WTC11 (cell line): ENCODE measurements at regions not wholly inside any gene's neighbourhood (a gene's known extent, or its start where the extent isn't known, plus 50 kb on each side); places are given as distances from the start of the nearest gene placed in this dataset.
"Not testable (repeated sequence)": the region's sequence is repeated elsewhere in the genome, so short reads cannot be mapped to it uniquely, and the experiment has no call there.

ENCODE experiments used
- ATAC-seq: fragments of 200-7000 bp; cut with Tn5 transposase; 2 replicates; pipeline ENCODE4 v1.10.0; 2021; ENCODE audit warnings: mild to moderate bottlenecking, moderate library complexity
- CTCF ChIA-PET: fragments of 300-600 bp; sonication (Branson Sonifier 250); formaldehyde crosslinking; loops from one replicate; lab custom pipeline; 2021; ENCODE audit warnings: antibody characterized with exemption; lab: Charles Lee
- POLR2A ChIA-PET: fragments of 350-600 bp; sonication (Branson Sonifier 250); formaldehyde crosslinking; loops from one replicate; lab custom pipeline; 2021; ENCODE audit warnings: antibody characterized with exemption; lab: Charles Lee
- DNase-seq: peaks from one replicate; pipeline ENCODE4 v3.0.0; 2021; ENCODE audit warnings: low spot score
- H3K27ac Mint-ChIP-seq: 2 replicates; pipeline ENCODE4 v1.8.0; 2021; ENCODE audit warnings: mixed read lengths
- H3K27me3 Mint-ChIP-seq: 2 replicates; pipeline ENCODE4 v1.8.0; 2021; ENCODE audit warnings: low read depth, mild to moderate bottlenecking, moderate library complexity, mixed read lengths
- H3K36me3 Mint-ChIP-seq: 2 replicates; pipeline ENCODE4 v1.8.0; 2021; ENCODE audit warnings: mixed read lengths
- H3K4me1 Mint-ChIP-seq: 2 replicates; pipeline ENCODE4 v1.8.0; 2022; ENCODE audit warnings: mixed read lengths
- H3K4me3 Mint-ChIP-seq: 2 replicates; pipeline ENCODE4 v1.8.0; 2021; ENCODE audit warnings: mild to moderate bottlenecking, moderate library complexity, mixed read lengths
- H3K9me3 Mint-ChIP-seq: 2 replicates; pipeline ENCODE4 v1.8.0; 2021; ENCODE audit warnings: mixed read lengths
- CREB1 ChIP-seq: sonication (generic); formaldehyde crosslinking; IDR thresholded peaks from 2 replicates; pipeline ENCODE4 v1.8.0; 2023; ENCODE audit warnings: mild to moderate bottlenecking, missing genetic modification reagents
- CTCF ChIP-seq: fragments of 200-600 bp; IDR thresholded peaks from 2 replicates; pipeline ENCODE4 v1.8.0; 2022; ENCODE audit warnings: antibody characterized with exemption
- EMX1 ChIP-seq: fragments of 250-450 bp; sonication (Bioruptor Pico); IDR thresholded peaks from 2 replicates; pipeline ENCODE4 v1.8.0; 2021; ENCODE audit warnings: mild to moderate bottlenecking
- ERG ChIP-seq: fragments of 250-450 bp; sonication (Bioruptor Pico); IDR thresholded peaks from 2 replicates; pipeline ENCODE4 v1.8.0; 2021; ENCODE audit warnings: mild to moderate bottlenecking
- ESRRA ChIP-seq: sonication (generic); formaldehyde crosslinking; IDR thresholded peaks from 2 replicates; pipeline ENCODE4 v1.8.1; 2022; ENCODE audit warnings: mild to moderate bottlenecking, missing genetic modification reagents, borderline replicate concordance
- GABPB1 ChIP-seq: sonication (generic); formaldehyde crosslinking; IDR thresholded peaks from 2 replicates; pipeline ENCODE4 v1.8.1; 2023; ENCODE audit warnings: mild to moderate bottlenecking, missing genetic modification reagents
- HMGXB4 ChIP-seq: sonication (generic); formaldehyde crosslinking; IDR thresholded peaks from 2 replicates; pipeline ENCODE4 v1.8.1; 2023; ENCODE audit warnings: mild to moderate bottlenecking, moderate library complexity, missing genetic modification reagents
- JAZF1 ChIP-seq: fragments of 250-450 bp; sonication (Bioruptor Pico); IDR thresholded peaks from 2 replicates; pipeline ENCODE4 v1.9.0; 2021; ENCODE audit warnings: moderate library complexity, mild to moderate bottlenecking, inconsistent platforms
- NFE2L1 ChIP-seq: sonication (generic); formaldehyde crosslinking; IDR thresholded peaks from 2 replicates; pipeline ENCODE4 v1.8.1; 2023; ENCODE audit warnings: missing genetic modification reagents
- NFYB ChIP-seq: sonication (generic); formaldehyde crosslinking; conservative IDR thresholded peaks from 2 replicates; pipeline ENCODE4 v1.8.0; 2022; ENCODE audit warnings: low read depth, missing genetic modification reagents
- NR1H2 ChIP-seq: sonication (generic); formaldehyde crosslinking; IDR thresholded peaks from 2 replicates; pipeline ENCODE4 v1.9.0; 2021; ENCODE audit warnings: mild to moderate bottlenecking, moderate library complexity, missing genetic modification reagents
- TEAD4 ChIP-seq: sonication (generic); formaldehyde crosslinking; IDR thresholded peaks from 2 replicates; pipeline ENCODE4 v1.8.0; 2022; ENCODE audit warnings: mild to moderate bottlenecking, missing genetic modification reagents
- USF2 ChIP-seq: sonication (generic); formaldehyde crosslinking; IDR thresholded peaks from 2 replicates; pipeline ENCODE4 v1.8.1; 2023; ENCODE audit warnings: mild to moderate bottlenecking, missing genetic modification reagents, moderate library complexity
- ZNF219 ChIP-seq: sonication (generic); formaldehyde crosslinking; IDR thresholded peaks from 2 replicates; pipeline ENCODE4 v1.8.0; 2023; ENCODE audit warnings: missing genetic modification reagents, mild to moderate bottlenecking, borderline replicate concordance
- ZNF317 ChIP-seq: sonication (generic); formaldehyde crosslinking; IDR thresholded peaks from 2 replicates; pipeline ENCODE4 v1.8.1; 2023; ENCODE audit warnings: low read depth, mild to moderate bottlenecking, moderate library complexity, missing genetic modification reagents, borderline replicate concordance
- ZNF423 ChIP-seq: fragments of 250-450 bp; sonication (Bioruptor Pico); IDR thresholded peaks from 2 replicates; pipeline ENCODE4 v2.1.2; 2022; ENCODE audit warnings: mild to moderate bottlenecking, moderate library complexity

GRCh38 chr2:144745424-144745823 is 225.5 kb upstream of the ZEB2 start (continued):
- TF ChIP-seq CTCF, result no peak

GRCh38 chr2:144738749-144739148 is 218.8 kb upstream of the ZEB2 start:
- Mint-ChIP-seq H3K4me3 (no peak overlapping the region), H3K27me3 (no peaks in the 10 kb centered on the region)
- TF ChIP-seq NFYB (CRISPR knock-in tag), result no peak
- no peak for TF ChIP-seq EMX1 (CRISPR knock-in tag)
- no peak for TF ChIP-seq HMGXB4 (CRISPR knock-in tag)
- no peak for TF ChIP-seq ZNF219
- no peak for TF ChIP-seq GABPB1 (CRISPR knock-in tag)
- TF ChIP-seq, all 79 proteins: peak for 0
- H3K27ac Mint-ChIP-seq, result no peak overlapping the region
- H3K36me3 Mint-ChIP-seq, result no peaks in the 10 kb centered on the region
- no peaks in the 10 kb centered on the region for H3K4me1 Mint-ChIP-seq
- H3K9me3 Mint-ChIP-seq, result peaks cover 18% of the 10 kb centered on the region
- ChIA-PET CTCF (no interaction called here), POLR2A (no interaction called here)
- no peak for ATAC-seq
- no peak for DNase-seq

GRCh38 chr2:144730711-144731110 is 210.8 kb upstream of the ZEB2 start:
- CTCF ChIA-PET, result no interaction called here
- H3K4me3 Mint-ChIP-seq, result no peak overlapping the region
- no peaks in the 10 kb centered on the region for H3K36me3 Mint-ChIP-seq
- TF ChIP-seq NR1H2 (no peak), ESRRA (CRISPR knock-in tag) (no peak), NFE2L1 (CRISPR knock-in tag) (no peak), TEAD4 (CRISPR knock-in tag) (no peak), ZNF423 (CRISPR knock-in tag) (no peak), USF2 (no peak), JAZF1 (CRISPR knock-in tag) (no peak), ERG (CRISPR knock-in tag) (no peak), ZNF317 (CRISPR knock-in tag) (no peak), CREB1 (CRISPR knock-in tag) (no peak)
- ATAC-seq (no peak), DNase-seq (no peak)
- H3K27ac Mint-ChIP-seq, result no peak overlapping the region
- POLR2A ChIA-PET, result no interaction called here
- no peaks in the 10 kb centered on the region for H3K27me3 Mint-ChIP-seq
- no peaks in the 10 kb centered on the region for H3K4me1 Mint-ChIP-seq
- H3K9me3 Mint-ChIP-seq, result peaks cover 14% of the 10 kb centered on the region

- DNase-seq, H3K4me3 Mint-ChIP-seq, H3K4me1 Mint-ChIP-seq, H3K36me3 Mint-ChIP-seq, POLR2A ChIA-PET, H3K27me3 Mint-ChIP-seq, H3K27ac Mint-ChIP-seq, ATAC-seq, H3K9me3 Mint-ChIP-seq, CTCF ChIA-PET: not testable (repeated sequence)
Observed at GRCh38 chr2:144724460-144724859, 204.5 kb upstream of the ZEB2 start.
